Dendritic cell treated with granulocyte-macrophage colony-stimulating factor and Interleukin-4, amounts not matched to agents 40 ng/mL and 50 ng/mL, for 4 days (primary cell): ENCODE measurements at regions not wholly inside any gene's neighbourhood (a gene's known extent, or its start where the extent isn't known, plus 50 kb on each side); places are given as distances from the start of the nearest gene placed in this dataset.

Experiments used
- H3K27ac Mint-ChIP-seq: one replicate; pipeline ENCODE4 v1.8.0; 2022; ENCODE audit warnings: mild to moderate bottlenecking, mixed read lengths
- H3K27me3 Mint-ChIP-seq: one replicate; pipeline ENCODE4 v1.8.0; 2022; ENCODE audit warnings: mild to moderate bottlenecking, mixed read lengths
- H3K36me3 Mint-ChIP-seq: one replicate; pipeline ENCODE4 v1.8.0; 2022; ENCODE audit warnings: low read depth, mixed read lengths
- H3K4me1 Mint-ChIP-seq: one replicate; pipeline ENCODE4 v1.8.0; 2022; ENCODE audit warnings: low read depth, mixed read lengths
- H3K4me3 Mint-ChIP-seq: one replicate; pipeline ENCODE4 v1.8.0; 2022; ENCODE audit warnings: mild to moderate bottlenecking, moderate library complexity, mixed read lengths
- H3K9me3 Mint-ChIP-seq: one replicate; pipeline ENCODE4 v1.8.0; 2022; ENCODE audit warnings: mixed read lengths
- intact Hi-C: fragments of 100-400 bp; cut with micrococcal nuclease; formaldehyde crosslinking; loops from one replicate; pipeline ENCODE4 v1.15.0; 2022

- Mint-ChIP-seq H3K4me3 (no peak overlapping the region), H3K4me1 (no peaks in the 10 kb centered on the region), H3K27ac (no peak overlapping the region), H3K27me3 (no peaks in the 10 kb centered on the region), H3K36me3 (no peaks in the 10 kb centered on the region), H3K9me3 (no peaks in the 10 kb centered on the region)
- intact Hi-C loops: no loop called here
These were observed 373.2 kb upstream of the ID4 start for GRCh38 chr6:19463925-19464324.

- Mint-ChIP-seq H3K36me3 (no peaks in the 10 kb centered on the region), H3K4me1 (no peaks in the 10 kb centered on the region), H3K4me3 (no peak overlapping the region), H3K27ac (no peak overlapping the region), H3K9me3 (no peaks in the 10 kb centered on the region), H3K27me3 (no peaks in the 10 kb centered on the region)
- intact Hi-C loops: no loop called here
These were observed 371.9 kb upstream of the ID4 start for GRCh38 chr6:19465256-19465655.

GRCh38 chr6:19465760-19466159 is 371.4 kb upstream of the ID4 start:
- H3K36me3 Mint-ChIP-seq: no peaks in the 10 kb centered on the region
- H3K4me3 Mint-ChIP-seq: no peak overlapping the region
- H3K27me3 Mint-ChIP-seq: no peaks in the 10 kb centered on the region
- intact Hi-C loops: no loop called here
- H3K9me3 Mint-ChIP-seq: no peaks in the 10 kb centered on the region
- H3K4me1 Mint-ChIP-seq: no peaks in the 10 kb centered on the region
- H3K27ac Mint-ChIP-seq: no peak overlapping the region

- intact Hi-C loops: no loop called here
- H3K9me3 Mint-ChIP-seq: peaks cover 21% of the 10 kb centered on the region
- H3K36me3 Mint-ChIP-seq: no peaks in the 10 kb centered on the region
- no peaks in the 10 kb centered on the region for H3K4me1 Mint-ChIP-seq
- H3K4me3 Mint-ChIP-seq: no peak overlapping the region
- H3K27ac Mint-ChIP-seq: no peak overlapping the region
- no peaks in the 10 kb centered on the region for H3K27me3 Mint-ChIP-seq
These were observed 366.8 kb upstream of the ID4 start for GRCh38 chr6:19470333-19470732.

GRCh38 chr6:19472153-19472552 is 365.0 kb upstream of the ID4 start:
- Mint-ChIP-seq H3K4me1 (no peaks in the 10 kb centered on the region), H3K27ac (no peak overlapping the region), H3K27me3 (no peaks in the 10 kb centered on the region), H3K4me3 (no peak overlapping the region), H3K9me3 (peaks cover 36% of the 10 kb centered on the region), H3K36me3 (no peaks in the 10 kb centered on the region)
- intact Hi-C loops: no loop called here

- H3K4me1 Mint-ChIP-seq: no peaks in the 10 kb centered on the region
- H3K36me3 Mint-ChIP-seq: no peaks in the 10 kb centered on the region
These were observed 364.3 kb upstream of the ID4 start for GRCh38 chr6:19472850-19473249.

GRCh38 chr6:19477563-19477962 is 359.6 kb upstream of the ID4 start:
- Mint-ChIP-seq H3K4me3 (no peak overlapping the region), H3K36me3 (no peaks in the 10 kb centered on the region), H3K9me3 (peaks cover 59% of the 10 kb centered on the region), H3K27ac (no peak overlapping the region), H3K27me3 (no peaks in the 10 kb centered on the region), H3K4me1 (no peaks in the 10 kb centered on the region)
- intact Hi-C loops: no loop called here

More at GRCh38 chr6:19472850-19473249, 364.3 kb upstream of the ID4 start:
- intact Hi-C loops: no loop called here
- Mint-ChIP-seq H3K9me3 (peaks cover 42% of the 10 kb centered on the region), H3K4me3 (no peak overlapping the region), H3K27me3 (no peaks in the 10 kb centered on the region), H3K27ac (no peak overlapping the region)

GRCh38 chr6:19478273-19478672 is 358.9 kb upstream of the ID4 start:
- intact Hi-C loops: no loop called here
- H3K4me3 Mint-ChIP-seq: no peak overlapping the region
- no peaks in the 10 kb centered on the region for H3K4me1 Mint-ChIP-seq
- no peak overlapping the region for H3K27ac Mint-ChIP-seq
- peaks cover 65% of the 10 kb centered on the region for H3K9me3 Mint-ChIP-seq
- H3K27me3 Mint-ChIP-seq: no peaks in the 10 kb centered on the region
- no peaks in the 10 kb centered on the region for H3K36me3 Mint-ChIP-seq

- no peak overlapping the region for H3K4me3 Mint-ChIP-seq
- H3K4me1 Mint-ChIP-seq: no peaks in the 10 kb centered on the region
- peaks cover 64% of the 10 kb centered on the region for H3K9me3 Mint-ChIP-seq
- H3K27ac Mint-ChIP-seq: no peak overlapping the region
- H3K36me3 Mint-ChIP-seq: no peaks in the 10 kb centered on the region
- intact Hi-C loops: no loop called here
- H3K27me3 Mint-ChIP-seq: no peaks in the 10 kb centered on the region
These were observed 358.2 kb upstream of the ID4 start for GRCh38 chr6:19478992-19479391.

GRCh38 chr6:19479551-19479950 is 357.6 kb upstream of the ID4 start:
- no peak overlapping the region for H3K27ac Mint-ChIP-seq
- intact Hi-C loops: no loop called here
- H3K4me3 Mint-ChIP-seq: no peak overlapping the region

GRCh38 chr6:19492636-19493405 is 344.3 kb upstream of the ID4 start:
- H3K4me1 Mint-ChIP-seq: no peaks in the 10 kb centered on the region
- no peaks in the 10 kb centered on the region for H3K27me3 Mint-ChIP-seq
- no peak overlapping the region for H3K4me3 Mint-ChIP-seq
- peaks cover 43% of the 10 kb centered on the region for H3K9me3 Mint-ChIP-seq
- intact Hi-C loops: no loop called here
- H3K36me3 Mint-ChIP-seq: no peaks in the 10 kb centered on the region
- no peak overlapping the region for H3K27ac Mint-ChIP-seq

More at GRCh38 chr6:19479551-19479950, 357.6 kb upstream of the ID4 start:
- no peaks in the 10 kb centered on the region for H3K36me3 Mint-ChIP-seq
- no peaks in the 10 kb centered on the region for H3K4me1 Mint-ChIP-seq
- no peaks in the 10 kb centered on the region for H3K27me3 Mint-ChIP-seq
- peaks cover 64% of the 10 kb centered on the region for H3K9me3 Mint-ChIP-seq

- Mint-ChIP-seq H3K27me3 (no peaks in the 10 kb centered on the region), H3K27ac (no peak overlapping the region), H3K4me1 (no peaks in the 10 kb centered on the region), H3K36me3 (no peaks in the 10 kb centered on the region), H3K9me3 (peaks cover 56% of the 10 kb centered on the region), H3K4me3 (no peak overlapping the region)
- intact Hi-C loops: no loop called here
These were observed 335.4 kb upstream of the ID4 start for GRCh38 chr6:19501737-19502245.

GRCh38 chr6:19502301-19502700 is 334.9 kb upstream of the ID4 start:
- Mint-ChIP-seq H3K36me3 (no peaks in the 10 kb centered on the region), H3K27me3 (no peaks in the 10 kb centered on the region), H3K4me1 (no peaks in the 10 kb centered on the region), H3K27ac (no peak overlapping the region), H3K4me3 (no peak overlapping the region), H3K9me3 (peaks cover 59% of the 10 kb centered on the region)
- intact Hi-C loops: no loop called here

- Mint-ChIP-seq H3K4me3 (no peak overlapping the region), H3K36me3 (no peaks in the 10 kb centered on the region), H3K27me3 (no peaks in the 10 kb centered on the region), H3K4me1 (no peaks in the 10 kb centered on the region), H3K9me3 (peaks cover 76% of the 10 kb centered on the region), H3K27ac (no peak overlapping the region)
- intact Hi-C loops: no loop called here
These were observed 321.2 kb upstream of the ID4 start for GRCh38 chr6:19515939-19516338.

- no peaks in the 10 kb centered on the region for H3K27me3 Mint-ChIP-seq
- peaks cover 75% of the 10 kb centered on the region for H3K9me3 Mint-ChIP-seq
- intact Hi-C loops: no loop called here
- H3K36me3 Mint-ChIP-seq: no peaks in the 10 kb centered on the region
- no peak overlapping the region for H3K27ac Mint-ChIP-seq
- H3K4me1 Mint-ChIP-seq: no peaks in the 10 kb centered on the region
- H3K4me3 Mint-ChIP-seq: no peak overlapping the region
These were observed 317.2 kb upstream of the ID4 start for GRCh38 chr6:19519941-19520340.
